Gastroesophageal sphincter (tissue), 4 donors: ENCODE measurements at regions not wholly inside any gene's neighbourhood (a gene's known extent, or its start where the extent isn't known, plus 50 kb on each side); places are given as distances from the start of the nearest gene placed in this dataset.

Experiments used
- ATAC-seq: fragments of 150-250 bp; one replicate; pipeline ENCODE4 v1.9.1; 2016; ENCODE audit warnings: mild to moderate bottlenecking, moderate library complexity
- H3K27ac ChIP-seq, 4 donors: fragments of 200-600 bp; sonication (generic) in 3 of 4; 1 replicate in 3 of 4; 2 replicates in 1 of 4; pipeline ENCODE4 v1.5.1; 2016 to 2019
- H3K27me3 ChIP-seq: fragments of 200-600 bp; sonication (generic); one replicate; pipeline ENCODE4 v1.5.1; 2019
- H3K36me3 ChIP-seq, 2 donors: fragments of 200-600 bp; sonication (generic); one replicate each; pipeline ENCODE4 v1.5.1; 2019; ENCODE audit warnings: control low read depth in 1 of 2
- H3K4me1 ChIP-seq, 3 donors: fragments of 200-600 bp; sonication (generic); 1 replicate in 2 of 3; 2 replicates in 1 of 3; pipeline ENCODE4 v1.5.1; 2016 to 2019; ENCODE audit warnings: control low read depth in 2 of 3
- H3K4me3 ChIP-seq, 2 donors: fragments of 200-600 bp; sonication (generic); one replicate each; pipeline ENCODE4 v1.5.1; 2019; ENCODE audit warnings: mild to moderate bottlenecking in 1 of 2, moderate library complexity in 1 of 2
- H3K9me3 ChIP-seq, 3 donors: fragments of 200-600 bp; sonication (generic); one replicate each; pipeline ENCODE4 v1.5.1; 2017 to 2019; ENCODE audit warnings: control low read depth in 2 of 3
- CTCF ChIP-seq, 4 experiments: fragments of 200-600 bp in 2 of 4; fragments of 450-650 bp in 2 of 4; sonication (generic) in 1 of 4; IDR thresholded peaks; one replicate each; pipeline ENCODE4 v1.5.1; 2017 to 2019; ENCODE audit warnings: antibody characterized with exemption in 4 of 4, mild to moderate bottlenecking in 2 of 4, moderate library complexity in 2 of 4
- EP300 ChIP-seq: sonication (generic); formaldehyde crosslinking; IDR thresholded peaks from one replicate; pipeline ENCODE4 v1.6.1; 2017; ENCODE audit warnings: antibody characterized with exemption, mild to moderate bottlenecking
- POLR2A ChIP-seq, 2 donors: fragments of 450-650 bp; IDR thresholded peaks; one replicate each; pipeline ENCODE4 v1.6.1; 2017; ENCODE audit warnings: antibody characterized with exemption in 2 of 2, mild to moderate bottlenecking in 2 of 2, moderate library complexity in 1 of 2
- POLR2AphosphoS5 ChIP-seq: sonication (generic); formaldehyde crosslinking; IDR thresholded peaks from one replicate; pipeline ENCODE4 v1.6.1; 2017; ENCODE audit warnings: antibody characterized with exemption
- WGBS, 2 donors: methylation state at CpG; one replicate each; pipeline ENCODE4 v1.1.5; 2018; ENCODE audit warnings: low coverage in 1 of 2; 5-methylcytosine and 5-hydroxymethylcytosine counted together

- ATAC-seq = no peak
- no peaks in the 10 kb centered on the region for H3K27me3 ChIP-seq
- no peak overlapping the region for H3K27ac ChIP-seq
- no peak overlapping the region for H3K4me3 ChIP-seq
- H3K36me3 ChIP-seq = no peaks in the 10 kb centered on the region
- TF ChIP-seq EP300 (no peak), POLR2AphosphoS5 (no peak), CTCF (IDR thresholded peaks at IDR 0.05) (no peak), POLR2A (IDR thresholded peaks at IDR 0.05) (no peak)
- H3K9me3 ChIP-seq = no peaks in the 10 kb centered on the region
- WGBS, 2 donors = 38 to 60% methylated on average over 1 of the region's 1 CpG
- no peaks in the 10 kb centered on the region for H3K4me1 ChIP-seq
These were observed 514.3 kb upstream of the SEL1L start for GRCh38 chr14:82047777-82048470.

DNA sequence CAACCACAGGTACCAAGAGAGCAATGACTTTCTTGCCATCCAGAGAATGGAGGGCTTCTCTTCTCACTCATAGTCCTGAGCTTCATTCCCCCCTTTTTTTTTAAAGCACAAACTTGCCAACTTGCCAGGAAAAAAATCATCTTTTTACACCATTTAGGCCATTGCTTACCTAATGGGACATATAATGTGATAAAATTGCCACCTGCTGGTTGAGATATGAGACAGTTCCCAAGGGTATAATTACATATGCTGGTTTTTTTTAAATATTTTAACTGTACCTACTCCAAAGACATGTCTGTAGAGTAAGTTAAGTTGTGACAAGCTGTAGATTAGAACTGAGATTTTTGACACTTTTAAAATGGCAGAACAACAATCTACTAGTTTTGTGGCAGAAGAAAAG is 519.1 kb upstream of the SEL1L start:
- ATAC-seq = no peak
- Histone ChIP-seq H3K27me3 (no peaks in the 10 kb centered on the region), H3K4me1 (peaks cover 0 to 6% (median 0%) of the 10 kb centered on the region in 3 donors), H3K27ac (no peak overlapping the region), H3K9me3 (no peaks in the 10 kb centered on the region), H3K36me3 (no peaks in the 10 kb centered on the region), H3K4me3 (no peak overlapping the region)
- TF ChIP-seq POLR2A (IDR thresholded peaks at IDR 0.05) (no peak), EP300 (no peak), CTCF (IDR thresholded peaks at IDR 0.05) (no peak), POLR2AphosphoS5 (no peak)

GRCh38 chr14:82055515-82056115 is 522.0 kb upstream of the SEL1L start:
- ATAC-seq = no peak
- no peak for TF ChIP-seq POLR2A (IDR thresholded peaks at IDR 0.05)
- H3K9me3 ChIP-seq = no peaks in the 10 kb centered on the region
- H3K4me3 ChIP-seq = no peak overlapping the region
- WGBS, 2 donors = 0 to 9% methylated on average over 1 of the region's 1 CpG
- H3K36me3 ChIP-seq = no peaks in the 10 kb centered on the region
- H3K27ac ChIP-seq = no peak overlapping the region
- peaks cover 0 to 6% (median 0%) of the 10 kb centered on the region in 3 donors for H3K4me1 ChIP-seq
- no peaks in the 10 kb centered on the region for H3K27me3 ChIP-seq

GRCh38 chr14:82060219-82060618 is 526.6 kb upstream of the SEL1L start:
- Histone ChIP-seq H3K9me3 (no peaks in the 10 kb centered on the region), H3K4me3 (no peak overlapping the region), H3K27me3 (no peaks in the 10 kb centered on the region), H3K27ac (no peak overlapping the region), H3K36me3 (no peaks in the 10 kb centered on the region), H3K4me1 (peaks cover 0 to 6% (median 0%) of the 10 kb centered on the region in 3 donors)
- no peak for ATAC-seq
- no peak for TF ChIP-seq POLR2A (IDR thresholded peaks at IDR 0.05)
- no peak for TF ChIP-seq CTCF (IDR thresholded peaks at IDR 0.05)
- TF ChIP-seq POLR2AphosphoS5 = no peak
- WGBS, 2 donors = 60 to 62% methylated on average over 3 of the region's 3 CpGs

DNA sequence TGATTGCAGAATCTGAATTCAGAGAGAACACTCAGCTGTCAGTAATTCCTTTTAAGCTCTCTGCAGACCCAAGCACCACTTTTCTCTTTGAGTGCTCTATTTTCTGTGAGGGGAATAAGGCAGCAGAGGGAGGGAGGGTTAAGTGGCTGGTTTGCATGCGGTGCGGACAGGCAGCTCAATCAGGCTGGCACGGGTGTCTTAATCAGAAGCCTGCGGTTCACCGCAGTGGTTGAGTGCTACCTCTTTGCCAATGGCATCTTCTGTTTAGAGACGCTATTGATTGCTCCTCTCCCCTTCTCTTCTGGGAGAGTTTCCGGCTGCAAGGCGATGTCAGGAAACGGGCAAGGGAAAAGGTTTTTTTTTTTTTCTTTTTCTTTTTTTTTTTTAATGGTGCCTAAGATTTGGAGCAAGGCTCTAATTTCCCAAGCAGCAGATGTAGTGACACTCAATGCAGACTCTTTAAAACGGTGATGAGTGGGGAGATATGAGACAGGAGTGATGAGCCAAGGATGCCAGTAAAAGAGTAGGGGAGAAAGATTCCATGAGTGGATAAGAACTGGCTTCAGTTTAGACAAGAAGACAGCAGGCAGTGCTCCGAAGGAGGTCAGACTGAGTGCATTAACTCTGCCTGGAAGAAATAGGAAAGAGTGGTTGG is 533.7 kb upstream of the SEL1L start:
- H3K4me1 ChIP-seq = no peaks in the 10 kb centered on the region
- no peaks in the 10 kb centered on the region for H3K27me3 ChIP-seq
- no peaks in the 10 kb centered on the region for H3K36me3 ChIP-seq
- no peak for TF ChIP-seq EP300
- TF ChIP-seq POLR2A (IDR thresholded peaks at IDR 0.05) = no peak
- H3K9me3 ChIP-seq = no peaks in the 10 kb centered on the region
- ATAC-seq = no peak
- H3K27ac ChIP-seq = no peak overlapping the region
- WGBS, 2 donors = 64 to 79% methylated on average over 5 to 11 of the region's 11 CpGs
- H3K4me3 ChIP-seq = no peak overlapping the region

DNA sequence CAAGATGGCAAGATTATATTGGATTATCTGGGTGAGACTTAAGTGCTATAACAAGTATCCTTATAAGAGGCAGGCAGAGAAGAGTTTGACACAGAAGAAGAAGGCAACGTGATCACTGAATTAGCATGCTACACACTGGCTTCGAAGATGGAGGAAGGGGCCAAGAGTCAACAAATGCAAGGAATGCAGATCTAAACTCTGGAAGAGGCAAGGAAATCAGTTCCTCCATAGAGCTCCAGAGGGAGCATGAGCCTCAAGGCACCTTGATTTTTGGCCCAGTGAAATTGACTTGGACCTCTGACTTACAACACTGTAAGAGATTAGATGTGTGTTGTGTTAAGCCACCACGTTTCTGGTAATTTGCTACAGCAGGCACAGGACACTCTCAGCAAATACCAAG is 536.4 kb upstream of the SEL1L start:
- no peak overlapping the region for H3K4me3 ChIP-seq
- no peak for TF ChIP-seq CTCF (IDR thresholded peaks at IDR 0.05)
- TF ChIP-seq POLR2A (IDR thresholded peaks at IDR 0.05) = no peak
- TF ChIP-seq EP300 = no peak
- TF ChIP-seq POLR2AphosphoS5 = no peak
- 32 to 58% methylated on average over 2 to 3 of the region's 3 CpGs for WGBS, 2 donors
- H3K27ac ChIP-seq = no peak overlapping the region
- no peaks in the 10 kb centered on the region for H3K4me1 ChIP-seq
- no peaks in the 10 kb centered on the region for H3K27me3 ChIP-seq
- ATAC-seq = no peak
- H3K36me3 ChIP-seq = no peaks in the 10 kb centered on the region
- no peaks in the 10 kb centered on the region for H3K9me3 ChIP-seq
